ENCODE measurements at regions not wholly inside any gene's neighbourhood (a gene's known extent, or its start where the extent isn't known, plus 50 kb on each side); places are given as distances from the start of the nearest gene placed in this dataset.
"Not testable (repeated sequence)": the region's sequence is repeated elsewhere in the genome, so short reads cannot be mapped to it uniquely, and the experiment has no call there.

GRCh38 chr4:117549524-117549923 lies 464.1 kb upstream of the TRAM1L1 start:
- Mint-ChIP-seq H3K4me3 (ENCODE audit: low read depth) (no peak overlapping the region), H3K9me3 (no peaks in the 10 kb centered on the region), H3K27me3 (ENCODE audit: low read depth) (no peaks in the 10 kb centered on the region), H3K27ac (no peak overlapping the region), H3K36me3 (ENCODE audit: low read depth) (no peaks in the 10 kb centered on the region), H3K4me1 (ENCODE audit: low read depth) (no peaks in the 10 kb centered on the region)
- intact Hi-C loops (cut with micrococcal nuclease), result no loop called here
- DNase-seq (ENCODE audit: low spot score), result no peak

- no peak for DNase-seq (ENCODE audit: low spot score)
- intact Hi-C loops (cut with micrococcal nuclease), result no loop called here
- H3K27ac Mint-ChIP-seq, result no peak overlapping the region
- no peaks in the 10 kb centered on the region for H3K27me3 Mint-ChIP-seq (ENCODE audit: low read depth)
- H3K36me3 Mint-ChIP-seq (ENCODE audit: low read depth), result no peaks in the 10 kb centered on the region
- no peak overlapping the region for H3K4me3 Mint-ChIP-seq (ENCODE audit: low read depth)
- no peaks in the 10 kb centered on the region for H3K4me1 Mint-ChIP-seq (ENCODE audit: low read depth)
- H3K9me3 Mint-ChIP-seq, result no peaks in the 10 kb centered on the region
These were observed 464.7 kb upstream of the TRAM1L1 start for GRCh38 chr4:117550085-117550484.

- Mint-ChIP-seq H3K4me3 (ENCODE audit: low read depth) (no peak overlapping the region), H3K36me3 (ENCODE audit: low read depth) (no peaks in the 10 kb centered on the region), H3K4me1 (ENCODE audit: low read depth) (no peaks in the 10 kb centered on the region), H3K9me3 (no peaks in the 10 kb centered on the region), H3K27ac (no peak overlapping the region), H3K27me3 (ENCODE audit: low read depth) (no peaks in the 10 kb centered on the region)
- no peak for DNase-seq (ENCODE audit: low spot score)
- intact Hi-C loops (cut with micrococcal nuclease), result no loop called here
These were observed 474.0 kb upstream of the NDST3 start for GRCh38 chr4:117560329-117560728.

GRCh38 chr4:117574085-117574484 lies 460.2 kb upstream of the NDST3 start:
- Mint-ChIP-seq H3K4me3 (ENCODE audit: low read depth) (no peak overlapping the region), H3K36me3 (ENCODE audit: low read depth) (no peaks in the 10 kb centered on the region), H3K27ac (no peak overlapping the region), H3K9me3 (no peaks in the 10 kb centered on the region), H3K27me3 (ENCODE audit: low read depth) (no peaks in the 10 kb centered on the region), H3K4me1 (ENCODE audit: low read depth) (no peaks in the 10 kb centered on the region)
- intact Hi-C loops (cut with micrococcal nuclease), result no loop called here
- DNase-seq (ENCODE audit: low spot score), result no peak

DNA sequence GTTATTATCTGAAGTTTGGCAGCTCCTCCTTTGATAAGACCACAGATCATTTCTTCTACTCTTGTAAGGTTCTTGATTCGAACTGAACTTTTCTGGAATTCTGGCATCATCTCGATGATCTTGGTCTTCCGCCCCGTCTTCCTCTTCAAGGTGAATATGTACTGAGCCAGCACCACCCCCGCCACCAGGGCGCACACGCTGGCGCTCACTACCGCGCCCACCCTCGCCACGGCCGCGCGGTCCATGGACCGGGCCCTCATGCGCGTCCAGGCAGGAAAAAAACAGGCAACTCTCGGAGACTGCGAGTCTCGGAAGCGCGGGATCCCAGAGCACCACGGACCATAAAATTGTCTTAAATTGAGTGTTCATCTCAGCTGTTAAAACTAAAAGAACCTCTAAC lies 458.4 kb upstream of the NDST3 start:
- Mint-ChIP-seq H3K27ac (no peak overlapping the region), H3K9me3 (no peaks in the 10 kb centered on the region), H3K4me1 (ENCODE audit: low read depth) (no peaks in the 10 kb centered on the region), H3K36me3 (ENCODE audit: low read depth) (no peaks in the 10 kb centered on the region), H3K4me3 (ENCODE audit: low read depth) (no peak overlapping the region), H3K27me3 (ENCODE audit: low read depth) (no peaks in the 10 kb centered on the region)
- DNase-seq (ENCODE audit: low spot score), result no peak
- intact Hi-C loops (cut with micrococcal nuclease), result no loop called here

- no peak overlapping the region for H3K27ac Mint-ChIP-seq
- intact Hi-C loops (cut with micrococcal nuclease), result no loop called here
- no peaks in the 10 kb centered on the region for H3K9me3 Mint-ChIP-seq
These were observed 456.5 kb upstream of the NDST3 start for GRCh38 chr4:117577686-117578311.

GRCh38 chr4:117588771-117589170 lies 445.5 kb upstream of the NDST3 start:
- no peaks in the 10 kb centered on the region for H3K4me1 Mint-ChIP-seq (ENCODE audit: low read depth)
- H3K36me3 Mint-ChIP-seq (ENCODE audit: low read depth), result no peaks in the 10 kb centered on the region
- intact Hi-C loops (cut with micrococcal nuclease), result no loop called here
- DNase-seq (ENCODE audit: low spot score), result no peak
- H3K9me3 Mint-ChIP-seq, result no peaks in the 10 kb centered on the region
- H3K27me3 Mint-ChIP-seq (ENCODE audit: low read depth), result no peaks in the 10 kb centered on the region
- H3K27ac Mint-ChIP-seq, result no peak overlapping the region
- H3K4me3 Mint-ChIP-seq (ENCODE audit: low read depth), result no peak overlapping the region

More at GRCh38 chr4:117577686-117578311, 456.5 kb upstream of the NDST3 start:
- H3K27me3 Mint-ChIP-seq (ENCODE audit: low read depth), result no peaks in the 10 kb centered on the region
- no peaks in the 10 kb centered on the region for H3K4me1 Mint-ChIP-seq (ENCODE audit: low read depth)
- no peak for DNase-seq (ENCODE audit: low spot score)
- no peak overlapping the region for H3K4me3 Mint-ChIP-seq (ENCODE audit: low read depth)
- H3K36me3 Mint-ChIP-seq (ENCODE audit: low read depth), result no peaks in the 10 kb centered on the region

- H3K27me3 Mint-ChIP-seq (ENCODE audit: low read depth), result no peaks in the 10 kb centered on the region
- no peaks in the 10 kb centered on the region for H3K36me3 Mint-ChIP-seq (ENCODE audit: low read depth)
- intact Hi-C loops (cut with micrococcal nuclease), result no loop called here
- no peak overlapping the region for H3K27ac Mint-ChIP-seq
- no peak overlapping the region for H3K4me3 Mint-ChIP-seq (ENCODE audit: low read depth)
- H3K9me3 Mint-ChIP-seq, result no peaks in the 10 kb centered on the region
- DNase-seq (ENCODE audit: low spot score), result no peak
- H3K4me1 Mint-ChIP-seq (ENCODE audit: low read depth), result no peaks in the 10 kb centered on the region
These were observed 437.3 kb upstream of the NDST3 start for GRCh38 chr4:117596917-117597480.

DNA sequence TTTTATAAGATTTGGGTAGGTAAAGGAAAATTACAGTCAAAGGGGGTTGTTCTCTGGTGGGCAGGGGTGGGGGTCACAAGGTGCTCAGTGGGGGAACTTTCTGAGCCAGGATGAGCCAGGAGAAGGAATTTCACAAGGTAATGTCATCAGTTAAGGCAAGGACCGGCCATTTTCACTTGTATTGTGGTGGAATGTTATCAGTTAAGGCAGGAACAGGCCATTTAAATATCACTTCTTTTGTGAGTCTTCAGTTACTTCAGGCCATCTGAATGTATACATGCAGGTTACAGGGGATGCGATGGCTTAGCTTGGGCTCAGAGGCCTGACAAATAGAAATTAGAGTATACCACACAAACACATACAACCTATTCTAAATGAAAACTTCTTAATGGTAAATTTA lies 434.9 kb upstream of the NDST3 start:
- DNase-seq (ENCODE audit: low spot score); H3K27ac Mint-ChIP-seq; H3K27me3 Mint-ChIP-seq (ENCODE audit: low read depth); H3K4me3 Mint-ChIP-seq (ENCODE audit: low read depth); intact Hi-C loops (cut with micrococcal nuclease); H3K4me1 Mint-ChIP-seq (ENCODE audit: low read depth); H3K36me3 Mint-ChIP-seq (ENCODE audit: low read depth); H3K9me3 Mint-ChIP-seq: not testable (repeated sequence)

DNA sequence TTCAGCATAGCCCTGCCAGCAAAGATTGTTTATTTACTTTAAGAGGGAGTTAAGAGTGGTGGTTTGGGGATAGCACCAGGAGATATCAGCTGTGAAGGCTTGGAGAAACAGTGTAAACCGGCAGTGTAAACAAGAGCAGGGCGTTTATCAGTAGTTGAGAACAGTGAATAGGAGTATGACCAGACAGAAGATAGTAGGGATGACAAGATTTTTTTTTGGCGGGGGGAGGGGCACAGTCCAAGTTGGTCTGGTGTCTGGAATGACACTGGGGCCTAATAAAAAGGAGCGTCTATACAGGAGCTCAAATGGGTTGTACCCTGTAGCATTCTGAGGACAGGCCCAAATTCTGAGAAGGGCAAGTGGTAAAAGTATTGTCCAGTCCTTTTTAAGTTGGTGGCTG lies 433.4 kb upstream of the NDST3 start:
- intact Hi-C loops (cut with micrococcal nuclease); H3K27ac Mint-ChIP-seq; H3K4me3 Mint-ChIP-seq (ENCODE audit: low read depth); H3K4me1 Mint-ChIP-seq (ENCODE audit: low read depth); H3K9me3 Mint-ChIP-seq; H3K36me3 Mint-ChIP-seq (ENCODE audit: low read depth); H3K27me3 Mint-ChIP-seq (ENCODE audit: low read depth); DNase-seq (ENCODE audit: low spot score): not testable (repeated sequence)

GRCh38 chr4:117610706-117611308 lies 423.5 kb upstream of the NDST3 start:
- no peaks in the 10 kb centered on the region for H3K4me1 Mint-ChIP-seq (ENCODE audit: low read depth)
- DNase-seq (ENCODE audit: low spot score), result no peak
- peaks cover 4% of the 10 kb centered on the region for H3K9me3 Mint-ChIP-seq
- intact Hi-C loops (cut with micrococcal nuclease), result no loop called here
- no peaks in the 10 kb centered on the region for H3K27me3 Mint-ChIP-seq (ENCODE audit: low read depth)
- no peak overlapping the region for H3K27ac Mint-ChIP-seq
- no peaks in the 10 kb centered on the region for H3K36me3 Mint-ChIP-seq (ENCODE audit: low read depth)
- no peak overlapping the region for H3K4me3 Mint-ChIP-seq (ENCODE audit: low read depth)

GRCh38 chr4:117621673-117622072 lies 412.6 kb upstream of the NDST3 start:
- intact Hi-C loops (cut with micrococcal nuclease), result no loop called here
- H3K36me3 Mint-ChIP-seq (ENCODE audit: low read depth), result no peaks in the 10 kb centered on the region
- no peaks in the 10 kb centered on the region for H3K9me3 Mint-ChIP-seq
- no peak overlapping the region for H3K27ac Mint-ChIP-seq
- no peaks in the 10 kb centered on the region for H3K4me1 Mint-ChIP-seq (ENCODE audit: low read depth)
- no peak for DNase-seq (ENCODE audit: low spot score)
- H3K4me3 Mint-ChIP-seq (ENCODE audit: low read depth), result no peak overlapping the region
- no peaks in the 10 kb centered on the region for H3K27me3 Mint-ChIP-seq (ENCODE audit: low read depth)

- H3K4me3 Mint-ChIP-seq (ENCODE audit: low read depth), result no peak overlapping the region
- no peaks in the 10 kb centered on the region for H3K36me3 Mint-ChIP-seq (ENCODE audit: low read depth)
- no peaks in the 10 kb centered on the region for H3K4me1 Mint-ChIP-seq (ENCODE audit: low read depth)
- H3K27ac Mint-ChIP-seq, result no peak overlapping the region
- H3K9me3 Mint-ChIP-seq, result no peaks in the 10 kb centered on the region
- DNase-seq (ENCODE audit: low spot score), result no peak
- H3K27me3 Mint-ChIP-seq (ENCODE audit: low read depth), result no peaks in the 10 kb centered on the region
- intact Hi-C loops (cut with micrococcal nuclease), result no loop called here
These were observed 411.0 kb upstream of the NDST3 start for GRCh38 chr4:117623326-117623725.

Measured in activated T-helper 2 cell treated with anti-CD3 and anti-CD28 coated beads, Interferon-gamma antibody, Interleukin-2, Interleukin-4, amounts not matched to agents 10 μg/mL and 5 μg/mL and 100 μg/mL, durations not matched to agents 14 hours and 24 hours and 36 hours (primary cell).